Right lobe of liver (tissue), 4 donors: ENCODE measurements at regions not wholly inside any gene's neighbourhood (a gene's known extent, or its start where the extent isn't known, plus 50 kb on each side); places are given as distances from the start of the nearest gene placed in this dataset.

Experiments used
- CTCF ChIP-seq, 4 donors: fragments of 200-600 bp in 3 of 4; fragments of 450-650 bp in 1 of 4; IDR thresholded peaks; one replicate each; pipeline versions ENCODE4 v1.5.1 to v1.8.0; 2016 to 2022; ENCODE audit warnings: antibody characterized with exemption in 4 of 4, mild to moderate bottlenecking in 2 of 4
- POLR2A ChIP-seq: fragments of 450-650 bp; IDR thresholded peaks from one replicate; pipeline ENCODE4 v1.6.1; 2017; ENCODE audit warnings: antibody characterized with exemption, mild to moderate bottlenecking
- donor health status: DM: no; HTN: no; CAD: no.
- donor health status: DM: no; HTN: no; CAD: no.
- donor health status: DM: no; HTN: yes; CAD: no.

GRCh38 chr1:194598098-194598497, 1411.7 kb upstream of the B3GALT2 start:
- TF ChIP-seq CTCF (IDR thresholded peaks at IDR 0.05) (no peak), POLR2A (no peak)
